PC-9 (cell line): ENCODE measurements at regions not wholly inside any gene's neighbourhood (a gene's known extent, or its start where the extent isn't known, plus 50 kb on each side); places are given as distances from the start of the nearest gene placed in this dataset.

ENCODE experiments used
- BruUV-seq: library from RNA; stranded (reverse); fragments of 400-500 nt; replicated peaks from 2 replicates; lab custom pipeline; 2021; lab: Mats Ljungman, UMichigan
- CTCF ChIA-PET: fragments of 300-600 bp; sonication (Branson Sonifier 250); formaldehyde crosslinking; loops from one replicate; lab custom pipeline; 2022; ENCODE audit warnings: antibody characterized with exemption; lab: Charles Lee
- POLR2A ChIA-PET: fragments of 300-600 bp; sonication (Branson Sonifier 250); formaldehyde crosslinking; loops from one replicate; lab custom pipeline; 2022; ENCODE audit warnings: antibody characterized with exemption; ENCODE audit not compliant: unreplicated experiment; lab: Charles Lee
- DNase-seq, 2 experiments: peaks; one replicate each; pipeline versions ENCODE4 v3.0.0 to v3.0.0-alpha.2; 2015 to 2022; ENCODE audit warnings: mixed read lengths in 1 of 2
- H2AFZ ChIP-seq: fragments of 200-600 bp; sonication (generic); 2 replicates; pipeline ENCODE4 v1.8.1; 2017; ENCODE audit warnings: antibody characterized with exemption
- H3F3A ChIP-seq: fragments of 200-600 bp; sonication (generic); 2 replicates; pipeline ENCODE4 v1.8.1; 2017; ENCODE audit warnings: antibody characterized with exemption, mild to moderate bottlenecking, low read depth; ENCODE audit not compliant: insufficient read depth
- H3K27ac ChIP-seq: fragments of 200-600 bp; sonication (generic); 2 replicates; pipeline ENCODE4 v1.6.1; 2016; ENCODE audit warnings: mixed run types
- H3K27me3 ChIP-seq: fragments of 200-600 bp; sonication (generic); 2 replicates; pipeline ENCODE4 v1.6.1; 2016; ENCODE audit warnings: low read depth, mixed run types; ENCODE audit not compliant: insufficient read depth
- H3K36me3 ChIP-seq: fragments of 200-600 bp; sonication (generic); 2 replicates; pipeline ENCODE4 v1.6.1; 2016; ENCODE audit warnings: low read depth, mixed run types
- H3K4me1 ChIP-seq: fragments of 200-600 bp; sonication (generic); replicated peaks from 2 replicates; pipeline ENCODE4 v1.6.1; 2016; ENCODE audit warnings: mixed run types; ENCODE audit not compliant: insufficient read depth
- H3K4me2 ChIP-seq: fragments of 200-600 bp; sonication (generic); 2 replicates; pipeline ENCODE4 v1.6.1; 2017; ENCODE audit warnings: mixed run types
- H3K4me3 ChIP-seq: fragments of 200-600 bp; sonication (generic); 2 replicates; pipeline ENCODE4 v1.6.1; 2016; ENCODE audit warnings: mixed run types
- H3K79me2 ChIP-seq: fragments of 200-600 bp; sonication (generic); 2 replicates; pipeline ENCODE4 v1.6.1; 2017; ENCODE audit warnings: low read depth, mixed run types
- H3K9me2 ChIP-seq: fragments of 200-600 bp; sonication (generic); 2 replicates; pipeline ENCODE4 v1.8.1; 2017; ENCODE audit warnings: mild to moderate bottlenecking; ENCODE audit not compliant: insufficient read depth
- H3K9me3 ChIP-seq: fragments of 200-600 bp; sonication (generic); 2 replicates; pipeline ENCODE4 v1.8.1; 2016; ENCODE audit warnings: low read depth; ENCODE audit not compliant: insufficient read depth
- H4K20me1 ChIP-seq: fragments of 200-600 bp; sonication (generic); 2 replicates; pipeline ENCODE4 v1.8.1; 2017; ENCODE audit not compliant: insufficient read depth
- EZH2 ChIP-seq: fragments of 200-600 bp; sonication (generic); IDR thresholded peaks from 2 replicates; pipeline ENCODE4 v1.8.0; 2017; ENCODE audit warnings: antibody characterized with exemption, low read depth
- intact Hi-C: fragments of 100-400 bp; cut with micrococcal nuclease; formaldehyde crosslinking; loops from one replicate; pipeline ENCODE4 v1.10.0; 2022; ENCODE audit not compliant: unreplicated experiment
- TF ChIP-seq, protein P1 (sequence below): fragments of 200-600 bp; sonication (generic); conservative IDR thresholded peaks from 2 replicates; pipeline ENCODE4 v1.6.1; 2017; ENCODE audit warnings: mixed run types, antibody characterized with exemption, mild to moderate bottlenecking, moderate library complexity

DNA sequence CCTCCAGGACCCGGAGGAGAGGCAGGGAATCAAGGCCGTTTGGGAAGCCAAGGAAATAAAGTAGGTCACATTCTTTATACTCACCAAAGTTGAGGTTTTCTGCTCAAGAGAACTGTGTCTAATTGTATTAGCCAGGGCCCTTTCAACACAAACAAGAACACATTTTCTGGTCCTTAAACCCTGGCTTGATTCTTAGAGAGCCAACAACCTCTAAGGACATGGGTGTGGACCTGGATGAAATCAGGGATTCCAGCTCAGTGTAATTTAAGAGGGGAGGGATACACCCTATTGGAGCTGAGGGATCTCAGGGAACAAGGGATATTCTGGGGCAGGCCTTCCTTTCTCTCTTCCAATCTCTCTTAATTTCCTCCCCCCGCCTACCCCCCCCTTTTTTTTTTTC is 104.8 kb downstream of the COL6A6 start:
- Histone ChIP-seq H3K36me3 (no peaks in the 10 kb centered on the region), H3K4me1 (no peaks in the 10 kb centered on the region), H3K79me2 (no peaks in the 10 kb centered on the region), H3F3A (no peaks in the 10 kb centered on the region), H2AFZ (no peak overlapping the region), H4K20me1 (no peaks in the 10 kb centered on the region), H3K27me3 (peaks cover 50% of the 10 kb centered on the region), H3K4me3 (no peak overlapping the region), H3K9me3 (no peaks in the 10 kb centered on the region; the same call in 1 of the 2 replicates), H3K4me2 (no peak overlapping the region), H3K9me2 (no peaks in the 10 kb centered on the region), H3K27ac (no peak overlapping the region)
- DNase-seq: no peak
- intact Hi-C loops: no loop called here
- no TSS peak for BruUV-seq
- ChIA-PET CTCF (no interaction called here), POLR2A (no interaction called here)
- no peak for TF ChIP-seq EZH2
- TF ChIP-seq, protein P1, sequence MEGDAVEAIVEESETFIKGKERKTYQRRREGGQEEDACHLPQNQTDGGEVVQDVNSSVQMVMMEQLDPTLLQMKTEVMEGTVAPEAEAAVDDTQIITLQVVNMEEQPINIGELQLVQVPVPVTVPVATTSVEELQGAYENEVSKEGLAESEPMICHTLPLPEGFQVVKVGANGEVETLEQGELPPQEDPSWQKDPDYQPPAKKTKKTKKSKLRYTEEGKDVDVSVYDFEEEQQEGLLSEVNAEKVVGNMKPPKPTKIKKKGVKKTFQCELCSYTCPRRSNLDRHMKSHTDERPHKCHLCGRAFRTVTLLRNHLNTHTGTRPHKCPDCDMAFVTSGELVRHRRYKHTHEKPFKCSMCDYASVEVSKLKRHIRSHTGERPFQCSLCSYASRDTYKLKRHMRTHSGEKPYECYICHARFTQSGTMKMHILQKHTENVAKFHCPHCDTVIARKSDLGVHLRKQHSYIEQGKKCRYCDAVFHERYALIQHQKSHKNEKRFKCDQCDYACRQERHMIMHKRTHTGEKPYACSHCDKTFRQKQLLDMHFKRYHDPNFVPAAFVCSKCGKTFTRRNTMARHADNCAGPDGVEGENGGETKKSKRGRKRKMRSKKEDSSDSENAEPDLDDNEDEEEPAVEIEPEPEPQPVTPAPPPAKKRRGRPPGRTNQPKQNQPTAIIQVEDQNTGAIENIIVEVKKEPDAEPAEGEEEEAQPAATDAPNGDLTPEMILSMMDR: no peak

DNA sequence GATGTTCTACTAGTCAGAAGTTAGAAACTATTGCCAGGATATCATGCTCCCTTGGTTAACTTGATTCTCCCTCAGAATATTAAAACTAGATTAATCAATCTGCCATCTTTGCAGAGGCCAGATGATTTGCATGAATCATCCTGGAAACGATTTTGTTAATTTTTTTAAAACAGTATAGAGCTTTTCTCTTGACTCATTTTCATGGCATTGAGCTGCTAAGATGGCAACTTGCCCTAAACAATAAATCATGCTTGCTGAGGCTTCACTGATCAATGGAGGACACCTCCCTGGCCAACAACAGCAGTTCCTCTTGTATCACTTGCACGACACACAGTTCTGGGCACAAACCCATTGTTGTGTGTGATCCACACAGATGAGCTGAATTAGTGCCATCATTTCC is 109.1 kb downstream of the COL6A6 start:
- BruUV-seq: no TSS peak
- H3K79me2 ChIP-seq: no peaks in the 10 kb centered on the region
- H3K27ac ChIP-seq: no peak overlapping the region
- no peaks in the 10 kb centered on the region for H4K20me1 ChIP-seq
- H3K4me1 ChIP-seq: no peaks in the 10 kb centered on the region
- no peaks in the 10 kb centered on the region for H3F3A ChIP-seq
- ChIA-PET CTCF (no interaction called here), POLR2A (no interaction called here)
- no peaks in the 10 kb centered on the region for H3K9me2 ChIP-seq
- no peak overlapping the region for H3K4me3 ChIP-seq
- no peak overlapping the region for H3K4me2 ChIP-seq
- H2AFZ ChIP-seq: no peak overlapping the region
- no peak for DNase-seq
- peaks cover 56% of the 10 kb centered on the region for H3K27me3 ChIP-seq
- intact Hi-C loops: no loop called here
- H3K36me3 ChIP-seq: no peaks in the 10 kb centered on the region
- no peaks in the 10 kb centered on the region; the same call in 1 of the 2 replicates for H3K9me3 ChIP-seq
- TF ChIP-seq, protein P1: no peak
- TF ChIP-seq EZH2: no peak

DNA sequence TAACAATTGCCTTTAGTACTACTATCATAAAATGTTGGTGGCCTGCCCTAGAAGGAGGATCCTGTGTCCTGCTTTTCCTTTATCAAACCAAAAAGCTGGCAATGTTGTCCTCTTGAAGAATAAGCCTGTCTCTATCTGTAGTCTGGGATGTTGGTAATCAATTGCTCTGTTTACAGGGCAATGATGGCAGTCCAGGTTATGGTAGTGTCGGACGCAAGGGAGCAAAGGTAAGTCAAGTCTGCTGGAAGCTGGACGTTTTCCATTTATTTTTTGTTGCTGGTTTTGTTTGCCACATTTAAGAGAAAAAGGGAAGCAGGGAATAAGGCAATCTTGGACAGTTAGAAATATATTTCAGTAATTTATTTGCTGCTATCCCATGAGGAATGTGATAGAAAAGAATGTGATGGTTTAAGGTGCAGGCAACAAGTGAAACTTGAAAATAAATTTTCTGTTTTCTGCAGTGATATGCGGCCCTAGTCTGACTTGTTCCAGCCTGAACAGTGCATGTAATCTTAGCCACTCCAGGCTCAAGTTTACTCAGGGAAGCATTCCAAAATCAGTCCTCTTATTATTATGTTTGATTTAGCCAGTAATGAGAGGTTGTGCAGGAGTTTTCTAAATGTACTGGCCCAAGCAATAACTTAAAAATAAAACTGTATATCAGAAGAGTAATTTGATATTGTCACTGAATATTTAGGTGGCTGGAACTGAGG is 110.3 kb downstream of the COL6A6 start:
- no TSS peak for BruUV-seq
- Histone ChIP-seq H3K79me2 (no peaks in the 10 kb centered on the region), H3K27ac (no peak overlapping the region), H3K9me2 (no peaks in the 10 kb centered on the region), H3K36me3 (no peaks in the 10 kb centered on the region), H3K4me1 (no peaks in the 10 kb centered on the region), H3K9me3 (no peaks in the 10 kb centered on the region; the same call in 1 of the 2 replicates), H3K27me3 (peaks cover 52% of the 10 kb centered on the region), H3F3A (no peaks in the 10 kb centered on the region), H3K4me3 (no peak overlapping the region), H4K20me1 (no peaks in the 10 kb centered on the region), H2AFZ (no peak overlapping the region), H3K4me2 (no peak overlapping the region)
- ChIA-PET CTCF (no interaction called here), POLR2A (no interaction called here)
- intact Hi-C loops: no loop called here
- DNase-seq: no peak
- TF ChIP-seq EZH2: no peak
- TF ChIP-seq, protein P1: no peak
